HG03354 (cell line): ENCODE measurements at regions not wholly inside any gene's neighbourhood (a gene's known extent, or its start where the extent isn't known, plus 50 kb on each side); places are given as distances from the start of the nearest gene placed in this dataset.
"Not testable (repeated sequence)": the region's sequence is repeated elsewhere in the genome, so short reads cannot be mapped to it uniquely, and the experiment has no call there.

Experiments
- ATAC-seq: cut with Tn5 transposase; IDR thresholded peaks from one replicate; pipeline ENCODE4 v1.9.1; 2021; ENCODE audit warnings: mild to moderate bottlenecking; ENCODE audit not compliant: unreplicated experiment, poor library complexity, severe bottlenecking

DNA sequence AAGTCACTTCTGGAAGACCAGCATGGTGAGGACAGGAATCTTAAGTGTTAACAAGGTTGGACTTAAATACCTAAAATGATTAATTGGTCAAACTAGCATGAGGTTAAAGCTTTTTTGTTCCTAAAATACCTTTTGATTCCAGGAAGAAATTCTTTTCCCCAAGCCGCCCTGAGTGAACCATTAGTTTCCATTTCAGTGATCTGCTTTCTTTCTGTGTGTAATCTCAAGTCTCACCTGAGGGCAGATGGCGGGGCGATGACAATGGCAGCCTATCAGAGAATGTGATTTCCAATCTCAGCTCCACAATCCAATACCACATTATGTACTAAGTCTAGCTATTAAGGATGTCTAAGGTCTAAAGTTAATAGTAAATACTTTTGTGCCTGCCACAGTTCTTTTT, 390.9 kb upstream of the SGCG start:
- no peak for ATAC-seq

GRCh38 chr13:22793598-22794134, 387.1 kb upstream of the SGCG start:
- ATAC-seq: no peak

DNA sequence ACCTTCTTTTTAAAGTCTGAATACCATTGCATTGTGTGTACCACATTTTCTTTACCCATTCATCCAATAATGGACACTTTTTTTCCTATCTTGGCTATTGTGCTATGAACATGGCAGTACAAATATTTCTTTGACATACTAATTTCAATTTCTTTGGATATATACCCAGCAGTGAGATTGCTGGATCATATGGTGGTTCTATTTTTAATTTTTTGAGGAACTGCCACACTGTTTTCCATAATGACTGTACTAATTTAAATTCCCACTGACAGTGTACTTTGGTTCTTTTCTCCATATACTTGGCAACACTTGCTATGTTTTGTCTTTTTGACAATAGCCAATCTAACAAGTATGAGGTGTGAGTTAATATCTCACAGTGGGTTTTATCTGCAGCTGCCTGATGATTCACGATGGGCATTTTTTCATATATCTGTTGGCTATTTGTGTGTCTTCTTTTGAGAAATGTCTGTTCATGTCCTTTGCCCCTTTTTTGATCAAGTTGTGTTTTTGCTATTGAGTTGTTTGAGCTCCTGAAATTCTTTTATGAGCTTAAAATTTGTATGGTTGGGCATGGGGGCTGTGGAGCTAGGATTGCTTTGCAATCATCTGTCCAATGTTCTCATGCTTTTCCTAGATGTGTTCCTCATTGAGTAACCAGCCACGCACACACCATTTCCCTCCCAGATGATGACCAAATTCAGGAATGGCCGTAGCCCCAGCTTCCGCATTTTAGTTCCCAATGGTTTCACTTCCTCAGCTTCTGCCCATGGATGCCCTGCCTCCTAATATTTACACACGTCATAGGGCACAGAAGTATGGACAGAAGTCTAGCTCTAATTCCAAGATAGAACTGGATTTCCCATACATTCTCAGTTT, 380.0 kb upstream of the SGCG start:
- ATAC-seq: no peak

DNA sequence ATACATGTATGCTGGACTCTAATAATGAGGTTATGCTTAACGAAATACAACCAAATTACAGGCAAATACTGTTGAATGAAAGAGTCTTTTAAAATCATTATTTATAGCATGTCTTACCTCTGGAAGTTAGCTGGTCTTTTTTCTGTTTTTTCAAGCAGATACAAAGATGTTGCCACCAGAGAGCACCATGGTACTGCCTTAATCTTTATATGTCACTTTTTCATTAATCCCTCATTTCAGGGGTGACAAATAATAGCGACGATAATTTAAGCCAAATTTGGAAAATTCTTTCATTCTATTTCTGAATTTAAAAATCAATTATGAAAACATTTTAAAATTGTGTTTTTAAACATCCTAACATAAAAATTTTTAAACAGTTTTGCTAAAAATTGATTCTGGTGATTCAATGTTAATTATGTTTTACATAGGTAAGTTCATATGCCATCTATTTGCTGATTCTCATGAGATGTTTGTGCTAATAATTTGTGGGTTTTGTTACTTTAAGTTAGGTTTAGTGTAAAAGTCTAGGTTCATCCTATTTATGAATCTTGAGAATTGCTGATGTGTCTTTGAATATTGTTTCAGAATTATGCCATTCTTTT, 379.3 kb upstream of the SGCG start:
- ATAC-seq: no peak

DNA sequence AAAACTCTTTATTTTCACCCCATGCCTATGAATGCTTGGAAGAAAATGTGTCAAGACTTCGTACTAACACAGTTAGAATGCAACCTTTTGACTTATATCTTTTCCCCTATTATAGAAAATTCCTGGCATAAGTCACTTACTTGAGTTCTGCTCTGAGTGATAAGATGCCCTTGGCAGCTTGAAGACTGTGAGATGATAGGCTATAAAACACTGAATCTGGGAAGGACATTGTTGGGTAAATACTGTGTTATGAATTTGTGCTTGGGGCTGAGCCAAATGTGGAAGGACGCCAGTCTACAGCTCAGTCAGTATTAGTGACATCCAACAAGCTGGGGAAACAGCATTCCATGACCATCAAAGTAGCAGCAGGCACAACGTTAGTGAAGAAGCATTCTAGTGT, 368.0 kb upstream of the SGCG start:
- ATAC-seq: no peak

DNA sequence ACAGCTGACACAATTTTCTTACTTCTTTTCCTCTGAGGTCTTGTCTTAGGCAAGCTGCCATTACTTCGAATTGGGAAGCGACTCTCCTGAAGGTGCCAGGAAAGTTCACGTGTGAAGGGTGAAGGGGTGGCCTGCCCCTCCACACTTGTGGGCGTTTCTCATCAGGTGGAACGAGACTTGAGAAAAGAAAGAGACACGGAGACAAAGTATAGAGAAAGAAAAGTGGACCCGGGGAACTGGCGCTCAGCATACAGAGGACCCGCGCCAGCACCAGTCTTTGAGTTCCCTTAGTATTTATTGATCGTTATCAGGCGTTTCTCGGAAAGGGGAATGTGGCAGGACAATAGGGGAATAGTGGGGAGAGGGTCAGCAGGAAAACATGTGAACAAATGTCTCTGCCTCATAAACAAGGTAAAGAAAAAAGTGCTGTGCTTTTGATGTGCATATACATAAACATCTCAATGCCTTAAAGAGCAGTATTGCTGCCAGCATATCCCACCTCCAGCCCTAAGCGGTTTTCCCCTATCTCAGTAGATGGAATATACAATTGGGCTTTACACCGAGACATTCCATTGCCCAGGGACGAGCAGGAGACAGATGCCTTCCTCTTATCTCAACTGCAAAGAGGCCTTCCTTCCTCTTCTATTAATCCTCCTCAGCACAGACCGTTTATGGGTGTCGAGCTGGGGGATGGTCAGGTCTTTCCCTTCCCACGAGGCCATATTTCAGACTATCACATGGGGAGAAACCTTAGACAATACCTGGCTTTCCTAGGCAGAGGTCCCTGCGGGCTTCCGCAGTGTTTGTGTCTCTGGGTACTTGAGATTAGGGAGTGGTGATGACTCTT, 367.0 kb upstream of the SGCG start:
- not testable (repeated sequence) for ATAC-seq

DNA sequence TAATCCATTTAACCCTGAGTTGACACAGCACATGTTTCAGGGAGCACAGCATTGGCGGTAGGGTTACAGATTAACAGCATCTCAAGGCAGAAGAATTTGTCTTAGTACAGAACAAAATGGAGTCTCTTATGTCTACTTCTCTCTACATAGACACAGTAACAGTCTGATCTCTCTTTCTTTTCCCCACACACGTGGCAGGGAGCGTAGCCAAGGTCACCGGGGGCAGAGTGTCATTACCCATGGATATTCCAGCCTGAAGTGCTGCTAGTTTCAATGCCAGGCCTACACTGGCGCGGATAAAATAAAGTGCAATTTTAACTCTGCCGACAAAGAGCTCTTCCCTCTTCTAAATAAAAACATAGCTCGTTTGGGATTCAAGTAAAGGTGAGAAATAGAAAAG, 366.3 kb upstream of the SGCG start:
- not testable (repeated sequence) for ATAC-seq

DNA sequence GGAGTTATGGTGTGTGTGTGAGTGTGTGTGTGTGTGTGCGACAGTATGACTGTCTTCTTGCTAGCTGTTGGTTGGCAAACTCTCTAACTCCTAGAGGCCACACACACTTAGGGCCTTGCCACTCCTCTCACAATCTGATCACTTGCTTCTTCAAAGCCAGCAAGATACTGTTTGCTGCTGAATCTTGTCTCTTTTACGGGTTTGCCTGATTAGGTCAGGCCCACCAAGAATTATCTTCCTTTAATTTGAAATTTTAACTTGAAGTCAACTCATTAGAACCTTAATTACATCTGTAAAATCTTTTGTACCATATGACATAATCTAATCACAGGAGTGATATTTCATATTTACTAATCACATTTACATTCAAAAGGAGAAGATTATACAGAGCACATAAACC, 359.2 kb upstream of the SGCG start:
- no peak for ATAC-seq

GRCh38 chr13:22825186-22825585, 355.6 kb upstream of the SGCG start:
- ATAC-seq: no peak

DNA sequence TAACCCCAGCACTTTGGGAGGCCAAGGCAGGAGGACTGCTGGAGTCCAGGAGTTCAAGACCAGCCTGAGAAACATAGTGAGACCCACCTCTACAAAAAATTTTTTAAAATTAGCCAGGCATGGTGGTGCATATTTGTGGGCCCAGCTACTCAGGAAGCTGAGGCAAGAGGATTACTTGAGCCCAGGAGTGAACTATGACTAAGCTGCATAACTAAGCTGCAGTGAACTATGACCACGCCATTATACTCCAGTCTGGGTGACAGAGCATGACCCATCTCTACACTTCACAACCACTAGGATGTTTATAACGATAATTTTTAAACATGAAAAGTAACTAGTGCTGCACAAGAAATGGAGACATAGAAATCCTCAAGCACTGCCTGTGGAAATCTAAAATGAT, 352.7 kb upstream of the SGCG start:
- no peak for ATAC-seq

DNA sequence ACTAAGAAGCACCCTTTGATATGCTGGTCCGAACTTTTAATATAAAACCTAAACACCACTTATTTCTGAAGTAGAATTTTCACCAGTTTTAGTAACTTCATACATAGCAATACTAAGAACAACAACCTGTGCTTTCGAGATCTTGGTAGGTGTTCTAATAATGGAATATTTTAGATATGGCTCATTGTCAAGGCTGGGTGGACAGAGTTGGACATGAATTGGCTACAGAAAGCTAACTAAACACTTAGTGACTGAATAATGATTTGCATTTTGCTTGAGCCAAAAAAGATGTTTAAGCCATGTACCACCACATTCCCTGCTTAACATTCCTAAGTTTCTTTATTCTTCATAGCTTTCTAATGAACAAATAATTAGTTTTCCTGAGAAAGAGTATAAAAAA, 344.3 kb upstream of the SGCG start:
- no peak for ATAC-seq

- no peak for ATAC-seq
Observed at GRCh38 chr13:22837980-22838647, 342.7 kb upstream of the SGCG start.

- no peak for ATAC-seq
Observed at GRCh38 chr13:22839603-22840530, 340.9 kb upstream of the SGCG start.

- ATAC-seq: no peak
Observed at GRCh38 chr13:22846551-22846950, 334.2 kb upstream of the SGCG start.

DNA sequence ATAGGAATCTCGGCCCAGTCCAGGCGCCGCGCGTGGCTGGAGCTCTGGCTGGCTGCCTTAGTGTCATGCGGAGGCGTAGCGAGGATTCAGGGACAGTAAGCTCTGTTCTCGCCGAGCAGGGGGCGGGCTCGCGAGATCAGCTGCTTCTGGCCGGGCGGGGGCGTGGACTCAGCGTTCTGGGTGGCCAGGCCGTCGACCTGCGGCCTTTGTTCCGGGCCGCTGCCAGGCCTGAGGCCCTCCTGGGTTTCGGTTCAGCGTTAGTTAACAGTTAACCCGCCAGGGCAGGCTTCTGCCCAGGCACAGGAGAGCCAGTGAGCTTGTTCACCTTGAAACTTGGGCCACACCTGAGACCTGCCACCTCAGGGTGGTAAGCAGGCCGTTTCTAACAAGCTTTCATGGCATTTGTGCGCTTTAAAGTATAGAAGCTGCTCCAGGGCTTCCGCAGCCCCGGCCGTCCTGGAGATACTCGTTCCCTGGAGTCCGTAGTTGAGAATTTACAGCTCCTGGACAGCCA, 332.2 kb upstream of the SGCG start:
- no peak for ATAC-seq

- no peak for ATAC-seq
Observed at GRCh38 chr13:22855926-22856325, 324.9 kb upstream of the SGCG start.

GRCh38 chr13:22858980-22859379, 321.8 kb upstream of the SGCG start:
- not testable (repeated sequence) for ATAC-seq

- ATAC-seq: not testable (repeated sequence)
Observed at GRCh38 chr13:22859411-22859810, 321.4 kb upstream of the SGCG start.
